Natural killer cell treated with Interleukin-12 subunit alpha and Interleukin-12 subunit beta and Interleukin-15 and Interleukin-18, amount 100 ng/mL, for 72 hours (primary cell): ENCODE measurements at regions not wholly inside any gene's neighbourhood (a gene's known extent, or its start where the extent isn't known, plus 50 kb on each side); places are given as distances from the start of the nearest gene placed in this dataset.
"Not testable (repeated sequence)": the region's sequence is repeated elsewhere in the genome, so short reads cannot be mapped to it uniquely, and the experiment has no call there.

ENCODE experiments used
- ATAC-seq, 2 donors: fragments of 150-1000 bp; cut with Tn5 transposase in 1 of 2; sonication (Bioruptor Pico), chemical (Tn5 transposase) in 1 of 2; 2 replicates each; pipeline ENCODE4 v1.10.0; 2021
- DNase-seq: peaks from one replicate; pipeline ENCODE4 v3.0.0; 2022; ENCODE audit warnings: low spot score
- H3K27ac Mint-ChIP-seq, 2 donors: 1 replicate in 1 of 2; 2 replicates in 1 of 2; pipeline ENCODE4 v1.8.0; 2022; ENCODE audit warnings: mixed read lengths in 2 of 2, mild to moderate bottlenecking in 1 of 2, moderate library complexity in 1 of 2
- H3K27me3 Mint-ChIP-seq, 2 donors: 1 replicate in 1 of 2; 2 replicates in 1 of 2; pipeline ENCODE4 v1.8.0; 2022; ENCODE audit warnings: mixed read lengths in 2 of 2
- H3K36me3 Mint-ChIP-seq: one replicate; pipeline ENCODE4 v1.8.0; 2022; ENCODE audit warnings: mixed read lengths
- H3K4me1 Mint-ChIP-seq, 2 donors: 1 replicate in 1 of 2; 2 replicates in 1 of 2; pipeline ENCODE4 v1.8.0; 2022; ENCODE audit warnings: low read depth in 2 of 2, mixed read lengths in 2 of 2, mild to moderate bottlenecking in 1 of 2
- H3K4me3 Mint-ChIP-seq: one replicate; pipeline ENCODE4 v1.8.0; 2022; ENCODE audit warnings: mixed read lengths
- H3K9me3 Mint-ChIP-seq: 2 replicates; pipeline ENCODE4 v1.8.0; 2022; ENCODE audit warnings: mixed read lengths

- H3K27ac Mint-ChIP-seq: no peak overlapping the region
- no peak for DNase-seq
- no peak overlapping the region for H3K4me3 Mint-ChIP-seq
- H3K27me3 Mint-ChIP-seq: no peaks in the 10 kb centered on the region
- no peaks in the 10 kb centered on the region for H3K36me3 Mint-ChIP-seq
- ATAC-seq: no peak
- H3K4me1 Mint-ChIP-seq: no peaks in the 10 kb centered on the region
- no peaks in the 10 kb centered on the region for H3K9me3 Mint-ChIP-seq
Observed at GRCh38 chr1:221601166-221601565, 140.7 kb downstream of the DUSP10 start.

- no peak overlapping the region for H3K4me3 Mint-ChIP-seq
- no peaks in the 10 kb centered on the region for H3K27me3 Mint-ChIP-seq
- no peaks in the 10 kb centered on the region for H3K9me3 Mint-ChIP-seq
- DNase-seq: no peak
- ATAC-seq: no peak
- H3K36me3 Mint-ChIP-seq: no peaks in the 10 kb centered on the region
- no peaks in the 10 kb centered on the region for H3K4me1 Mint-ChIP-seq
- no peak overlapping the region for H3K27ac Mint-ChIP-seq
Observed at GRCh38 chr1:221602830-221603229, 139.1 kb downstream of the DUSP10 start.

GRCh38 chr1:221604390-221604789 is 137.5 kb downstream of the DUSP10 start:
- not testable (repeated sequence) for H3K27me3 Mint-ChIP-seq, H3K4me1 Mint-ChIP-seq, H3K4me3 Mint-ChIP-seq, ATAC-seq, DNase-seq, H3K36me3 Mint-ChIP-seq, H3K9me3 Mint-ChIP-seq, H3K27ac Mint-ChIP-seq

DNA sequence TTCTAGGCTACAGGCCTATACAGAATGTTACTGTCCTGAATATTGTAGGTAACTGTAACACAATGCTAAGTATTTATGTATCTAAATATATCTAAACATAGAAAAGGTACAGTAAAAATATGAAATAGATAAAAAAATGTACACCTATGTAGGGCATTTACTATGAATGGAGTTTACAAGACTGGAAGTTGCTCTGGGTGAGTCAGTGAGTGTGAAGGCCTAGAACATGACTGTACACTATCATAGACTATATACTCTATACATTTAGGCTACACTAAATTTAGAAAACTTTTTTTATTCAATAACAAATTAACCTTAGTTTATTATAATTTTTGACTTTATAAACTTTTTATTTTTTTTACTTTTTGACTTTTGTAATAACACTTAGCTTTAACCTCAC is 136.9 kb downstream of the DUSP10 start:
- H3K9me3 Mint-ChIP-seq: no peaks in the 10 kb centered on the region
- no peak overlapping the region for H3K27ac Mint-ChIP-seq
- H3K27me3 Mint-ChIP-seq: no peaks in the 10 kb centered on the region
- H3K36me3 Mint-ChIP-seq: no peaks in the 10 kb centered on the region
- H3K4me1 Mint-ChIP-seq: no peaks in the 10 kb centered on the region
- DNase-seq (no peak), ATAC-seq (no peak)
- H3K4me3 Mint-ChIP-seq: no peak overlapping the region

DNA sequence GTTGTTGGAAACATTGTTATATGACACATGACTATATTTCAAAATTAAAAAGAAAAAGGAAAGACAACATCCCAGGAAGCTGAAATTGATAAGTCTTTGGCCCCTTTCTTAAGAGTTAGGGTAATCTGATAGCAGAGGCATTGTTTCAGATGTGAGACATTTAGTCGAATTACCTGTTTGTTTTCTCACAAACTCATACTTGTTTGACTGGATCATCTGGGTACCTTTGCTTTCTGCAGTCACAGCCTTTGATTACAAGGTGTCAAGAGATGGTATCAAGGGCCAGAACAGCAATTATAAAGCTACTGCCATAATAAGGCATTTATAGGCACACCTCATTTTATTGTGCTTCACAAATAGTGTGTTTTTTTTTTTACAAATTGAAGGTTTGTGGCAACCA is 136.3 kb downstream of the DUSP10 start:
- no peaks in the 10 kb centered on the region for H3K9me3 Mint-ChIP-seq
- no peak for ATAC-seq
- no peak overlapping the region for H3K4me3 Mint-ChIP-seq
- H3K36me3 Mint-ChIP-seq: no peaks in the 10 kb centered on the region
- no peaks in the 10 kb centered on the region for H3K4me1 Mint-ChIP-seq
- DNase-seq: no peak
- H3K27me3 Mint-ChIP-seq: no peaks in the 10 kb centered on the region
- no peak overlapping the region for H3K27ac Mint-ChIP-seq

- ATAC-seq (no peak), DNase-seq (no peak)
- Mint-ChIP-seq H3K36me3 (no peaks in the 10 kb centered on the region), H3K4me3 (no peak overlapping the region), H3K27ac (no peak overlapping the region), H3K27me3 (no peaks in the 10 kb centered on the region), H3K4me1 (no peaks in the 10 kb centered on the region), H3K9me3 (no peaks in the 10 kb centered on the region)
Observed at GRCh38 chr1:221606256-221606655, 135.6 kb downstream of the DUSP10 start.

DNA sequence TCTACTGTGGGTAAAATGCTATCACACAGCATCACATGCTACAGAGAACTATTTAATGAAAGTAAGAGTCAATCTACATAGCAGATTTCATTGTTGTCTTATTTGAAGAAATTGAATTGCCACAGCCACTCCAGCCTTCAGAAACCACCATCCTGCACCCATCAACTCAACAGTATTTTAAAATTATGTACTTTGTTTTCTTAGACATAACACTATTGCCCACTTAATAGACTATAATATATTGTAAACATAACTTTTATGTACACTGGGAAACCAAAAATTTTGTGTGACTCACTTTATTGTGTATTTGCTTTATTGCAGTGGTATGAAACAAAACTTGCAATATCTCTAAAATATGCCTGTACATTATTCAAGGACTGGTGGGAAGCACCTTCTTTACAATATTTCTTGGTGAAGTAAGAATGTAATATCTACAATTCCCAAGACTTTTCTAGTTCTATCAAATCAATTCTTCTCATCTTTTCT is 133.0 kb downstream of the DUSP10 start:
- Mint-ChIP-seq H3K4me3 (no peak overlapping the region), H3K36me3 (no peaks in the 10 kb centered on the region), H3K9me3 (no peaks in the 10 kb centered on the region), H3K4me1 (no peaks in the 10 kb centered on the region), H3K27ac (no peak overlapping the region), H3K27me3 (no peaks in the 10 kb centered on the region)
- ATAC-seq (no peak), DNase-seq (no peak)

GRCh38 chr1:221611656-221612046 is 130.2 kb downstream of the DUSP10 start:
- no peaks in the 10 kb centered on the region for H3K27me3 Mint-ChIP-seq
- no peak for DNase-seq
- H3K27ac Mint-ChIP-seq: no peak overlapping the region
- no peak overlapping the region for H3K4me3 Mint-ChIP-seq
- no peak for ATAC-seq
- H3K9me3 Mint-ChIP-seq: no peaks in the 10 kb centered on the region
- H3K36me3 Mint-ChIP-seq: no peaks in the 10 kb centered on the region
- no peaks in the 10 kb centered on the region for H3K4me1 Mint-ChIP-seq

DNA sequence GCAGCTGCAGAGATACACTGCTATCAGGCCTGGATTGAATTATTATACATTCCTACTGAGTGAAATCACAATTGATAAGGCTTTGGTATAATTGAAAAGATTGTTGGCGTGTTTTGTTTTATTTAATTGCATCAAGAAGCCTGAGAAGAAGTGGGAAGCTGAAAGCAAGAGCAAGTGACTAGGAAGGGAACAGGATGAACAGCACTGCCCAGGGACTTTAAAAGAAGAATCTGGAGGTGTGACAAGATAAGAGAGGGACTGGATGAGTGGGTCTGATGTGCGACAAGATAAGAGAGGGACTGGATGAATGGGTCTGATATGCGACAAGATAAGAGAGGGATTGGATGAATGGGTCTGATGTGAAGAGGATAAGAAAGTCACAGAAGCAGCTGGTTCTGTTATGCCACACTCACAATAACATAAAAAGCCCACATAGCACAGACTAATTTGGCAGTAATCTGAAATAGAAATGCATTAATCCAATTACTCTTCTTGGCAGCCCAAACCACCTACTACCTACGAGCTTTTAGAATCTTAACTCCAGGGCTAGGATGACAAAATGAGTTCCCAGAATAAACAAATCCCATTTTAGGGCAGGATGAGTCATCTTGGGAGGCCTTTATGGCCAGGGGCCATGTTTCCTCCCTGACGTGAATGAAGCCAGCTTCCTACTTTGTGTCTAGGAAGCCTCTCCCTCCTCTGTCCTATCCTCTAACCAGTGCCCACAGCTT is 129.7 kb downstream of the DUSP10 start:
- H3K4me3 Mint-ChIP-seq: no peak overlapping the region
- ATAC-seq: no peak
- no peak overlapping the region for H3K27ac Mint-ChIP-seq
- H3K4me1 Mint-ChIP-seq: no peaks in the 10 kb centered on the region
- no peak for DNase-seq
- H3K27me3 Mint-ChIP-seq: no peaks in the 10 kb centered on the region
- no peaks in the 10 kb centered on the region for H3K36me3 Mint-ChIP-seq
- no peaks in the 10 kb centered on the region for H3K9me3 Mint-ChIP-seq

DNA sequence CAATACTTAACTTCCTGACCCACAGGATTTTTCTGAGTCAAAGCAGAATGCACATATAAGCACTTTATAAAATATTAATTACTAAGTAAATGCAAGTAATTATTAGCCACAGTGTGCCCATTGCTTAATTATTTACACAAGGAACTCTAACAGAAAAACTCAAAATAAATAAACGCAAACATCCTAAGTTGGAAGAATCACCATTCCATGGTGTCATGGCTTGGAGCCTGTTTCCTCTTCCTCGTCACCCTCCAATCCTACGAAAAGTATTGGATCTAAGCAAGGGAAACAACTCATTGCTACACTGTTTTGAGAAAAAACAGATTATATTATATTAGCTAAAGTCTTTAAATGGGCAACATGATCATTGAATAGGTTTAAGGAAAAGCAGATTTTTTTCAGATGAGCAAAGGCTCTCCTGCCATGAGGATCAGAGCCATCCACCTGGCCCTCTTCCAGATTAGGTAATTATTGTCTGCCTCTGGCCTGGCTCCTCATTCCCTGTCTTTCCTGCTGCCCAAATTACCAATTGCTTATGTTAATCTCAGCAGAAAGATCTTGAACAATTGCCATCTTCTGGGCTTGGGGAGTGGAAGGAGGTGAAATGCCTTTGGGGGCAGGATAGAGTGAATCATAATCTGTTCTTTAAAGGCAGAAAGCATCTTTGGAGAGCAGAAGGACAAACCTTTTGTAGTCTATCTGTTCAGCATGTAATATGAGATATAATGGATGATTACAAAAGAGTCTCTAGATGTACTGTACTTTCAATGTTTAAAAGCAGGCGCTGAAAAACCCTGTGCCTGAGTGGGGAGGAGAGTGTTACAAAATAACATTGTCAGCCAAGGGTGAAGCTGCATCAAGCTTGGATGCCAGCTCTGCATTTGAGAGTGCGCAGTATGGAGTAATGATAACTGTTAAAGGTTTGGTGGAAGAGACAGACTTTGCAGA is 121.2 kb downstream of the DUSP10 start:
- no peak overlapping the region for H3K27ac Mint-ChIP-seq
- peaks cover 4% of the 10 kb centered on the region for H3K36me3 Mint-ChIP-seq
- H3K27me3 Mint-ChIP-seq: no peaks in the 10 kb centered on the region
- ATAC-seq: no peak
- H3K4me1 Mint-ChIP-seq: peaks cover 0 to 6% of the 10 kb centered on the region in 2 donors
- no peak for DNase-seq
- no peaks in the 10 kb centered on the region for H3K9me3 Mint-ChIP-seq
- no peak overlapping the region for H3K4me3 Mint-ChIP-seq

- Mint-ChIP-seq H3K36me3 (peaks cover 4% of the 10 kb centered on the region), H3K4me3 (no peak overlapping the region), H3K4me1 (peaks cover 0 to 6% of the 10 kb centered on the region in 2 donors), H3K9me3 (peaks cover 3% of the 10 kb centered on the region), H3K27ac (no peak overlapping the region), H3K27me3 (no peaks in the 10 kb centered on the region)
- no peak for ATAC-seq
- no peak for DNase-seq
Observed at GRCh38 chr1:221621683-221622082, 120.2 kb downstream of the DUSP10 start.

DNA sequence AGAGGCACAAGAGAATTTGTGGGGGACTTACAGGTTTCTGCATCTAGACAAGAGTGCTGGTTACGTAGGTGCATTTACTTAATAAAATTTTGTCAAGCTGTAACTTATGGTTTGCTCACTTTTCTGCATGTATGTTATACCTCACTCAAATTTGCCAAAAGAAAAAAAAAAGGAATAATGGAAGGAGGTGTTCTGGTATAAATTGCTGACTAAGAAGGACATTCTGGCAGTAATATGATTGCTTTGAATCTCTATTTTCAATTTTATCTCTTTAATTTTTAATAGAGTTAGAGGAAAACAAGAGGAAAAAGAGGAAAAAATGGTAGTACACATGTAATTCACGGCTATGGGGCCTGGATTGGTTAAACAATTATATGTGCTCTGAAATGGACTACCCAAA is 119.5 kb downstream of the DUSP10 start:
- Mint-ChIP-seq H3K27me3 (no peaks in the 10 kb centered on the region), H3K4me3 (no peak overlapping the region), H3K36me3 (peaks cover 4% of the 10 kb centered on the region), H3K9me3 (peaks cover 3% of the 10 kb centered on the region), H3K4me1 (peaks cover 0 to 6% of the 10 kb centered on the region in 2 donors), H3K27ac (no peak overlapping the region)
- no peak for ATAC-seq
- no peak for DNase-seq

- Mint-ChIP-seq H3K4me3 (no peak overlapping the region), H3K9me3 (peaks cover 3% of the 10 kb centered on the region), H3K4me1 (peaks cover 0 to 6% of the 10 kb centered on the region in 2 donors), H3K36me3 (no peaks in the 10 kb centered on the region), H3K27me3 (no peaks in the 10 kb centered on the region), H3K27ac (no peak overlapping the region)
- ATAC-seq (no peak), DNase-seq (no peak)
Observed at GRCh38 chr1:221625026-221625425, 116.9 kb downstream of the DUSP10 start.

DNA sequence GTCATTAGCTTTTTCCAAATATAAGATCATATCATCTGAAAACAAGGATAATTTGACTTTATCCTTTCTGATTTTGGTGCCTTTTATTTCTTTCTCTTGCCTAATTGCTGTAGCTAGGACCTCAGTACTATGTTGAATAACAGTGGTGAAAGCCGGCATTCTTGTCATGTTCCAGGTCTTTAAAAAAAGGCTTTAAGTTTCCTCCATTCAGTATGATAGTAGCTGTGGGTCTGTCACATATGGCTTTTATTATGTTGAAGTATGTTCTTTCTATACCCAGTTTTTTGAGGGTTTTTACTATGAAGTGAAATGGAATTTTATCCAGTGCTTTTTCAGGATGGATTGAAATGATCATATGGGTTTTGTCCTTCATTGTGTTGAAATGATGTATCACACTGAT is 115.8 kb downstream of the DUSP10 start:
- DNase-seq (no peak), ATAC-seq (no peak)
- Mint-ChIP-seq H3K36me3 (no peaks in the 10 kb centered on the region), H3K4me3 (no peak overlapping the region), H3K9me3 (peaks cover 3% of the 10 kb centered on the region), H3K27me3 (no peaks in the 10 kb centered on the region), H3K27ac (no peak overlapping the region), H3K4me1 (peaks cover 0 to 6% of the 10 kb centered on the region in 2 donors)
